GM12874 (cell line): ENCODE measurements at regions not wholly inside any gene's neighbourhood (a gene's known extent, or its start where the extent isn't known, plus 50 kb on each side); places are given as distances from the start of the nearest gene placed in this dataset.

Experiments used
- TF ChIP-seq, protein P1 (sequence below): IDR thresholded peaks from 2 replicates; pipeline ENCODE4 v1.5.1; 2011; ENCODE audit warnings: low read depth, mild to moderate bottlenecking, control low read depth, low read length, moderate library complexity; ENCODE audit not compliant: insufficient read depth

DNA sequence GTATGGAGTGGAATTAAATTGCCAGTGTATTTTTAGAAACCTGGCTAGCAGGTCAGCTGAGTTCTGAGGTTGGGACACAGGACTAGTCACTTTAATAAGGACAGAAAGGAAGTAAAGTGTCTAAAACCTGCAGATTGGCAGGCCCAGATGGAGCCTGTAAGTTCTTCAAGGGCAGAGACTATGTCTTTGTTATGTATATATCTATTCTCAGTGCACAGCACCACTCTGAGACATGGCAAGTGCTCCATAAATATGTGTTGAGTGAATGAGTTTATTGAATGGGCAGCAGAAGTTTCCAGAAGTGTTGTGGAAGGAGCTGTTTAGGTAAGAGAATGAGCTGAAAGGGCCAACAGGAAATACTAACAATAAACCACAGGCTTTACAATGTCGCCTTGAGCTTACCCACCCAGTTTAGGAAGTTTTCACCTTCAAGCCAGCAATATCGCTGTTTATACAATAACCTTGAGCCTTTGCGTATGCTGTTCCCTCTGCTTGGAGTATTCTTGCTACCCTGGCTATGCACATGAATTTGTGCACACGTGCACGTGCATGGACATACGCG lies 109.5 kb upstream of the TMPO start:
- TF ChIP-seq, protein P1, sequence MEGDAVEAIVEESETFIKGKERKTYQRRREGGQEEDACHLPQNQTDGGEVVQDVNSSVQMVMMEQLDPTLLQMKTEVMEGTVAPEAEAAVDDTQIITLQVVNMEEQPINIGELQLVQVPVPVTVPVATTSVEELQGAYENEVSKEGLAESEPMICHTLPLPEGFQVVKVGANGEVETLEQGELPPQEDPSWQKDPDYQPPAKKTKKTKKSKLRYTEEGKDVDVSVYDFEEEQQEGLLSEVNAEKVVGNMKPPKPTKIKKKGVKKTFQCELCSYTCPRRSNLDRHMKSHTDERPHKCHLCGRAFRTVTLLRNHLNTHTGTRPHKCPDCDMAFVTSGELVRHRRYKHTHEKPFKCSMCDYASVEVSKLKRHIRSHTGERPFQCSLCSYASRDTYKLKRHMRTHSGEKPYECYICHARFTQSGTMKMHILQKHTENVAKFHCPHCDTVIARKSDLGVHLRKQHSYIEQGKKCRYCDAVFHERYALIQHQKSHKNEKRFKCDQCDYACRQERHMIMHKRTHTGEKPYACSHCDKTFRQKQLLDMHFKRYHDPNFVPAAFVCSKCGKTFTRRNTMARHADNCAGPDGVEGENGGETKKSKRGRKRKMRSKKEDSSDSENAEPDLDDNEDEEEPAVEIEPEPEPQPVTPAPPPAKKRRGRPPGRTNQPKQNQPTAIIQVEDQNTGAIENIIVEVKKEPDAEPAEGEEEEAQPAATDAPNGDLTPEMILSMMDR = no peak

DNA sequence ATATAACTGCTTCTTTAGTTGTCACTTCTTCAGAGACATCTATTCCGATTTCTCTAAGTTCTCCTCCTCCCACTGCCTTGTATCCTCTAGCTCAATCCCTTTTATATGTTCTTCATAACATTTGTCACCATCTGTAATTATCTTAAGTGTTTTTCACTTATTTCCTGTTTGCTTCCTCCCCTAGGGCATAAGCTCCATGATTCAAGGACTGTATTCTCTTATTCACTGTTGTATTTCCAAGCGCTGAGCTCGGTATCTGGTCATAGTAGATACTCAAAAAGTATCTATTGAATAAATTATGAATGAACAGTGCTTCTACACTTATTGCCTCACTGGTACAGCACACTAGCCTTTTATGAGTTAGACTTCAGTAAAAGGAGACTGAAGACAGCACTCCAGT lies 109.0 kb upstream of the TMPO start:
- TF ChIP-seq, protein P1 = no peak

DNA sequence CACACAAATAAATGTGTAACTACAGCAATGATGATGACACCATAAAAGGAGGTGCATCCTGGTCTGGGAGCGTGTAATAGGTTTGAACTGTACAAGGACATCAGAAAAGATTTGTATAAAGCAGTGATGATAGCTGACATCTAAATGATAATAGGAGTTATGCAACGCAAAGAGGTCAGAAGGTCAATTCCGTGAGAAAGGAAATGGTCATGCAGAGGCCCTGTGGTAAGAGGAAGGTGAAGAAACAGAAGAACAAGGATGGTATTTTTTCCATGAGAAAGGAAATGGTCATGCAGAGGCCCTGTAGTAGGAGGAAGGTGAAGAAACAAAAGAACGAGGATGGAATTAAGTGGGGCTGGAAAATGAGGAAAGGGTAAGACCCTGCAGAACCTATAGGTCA lies 106.7 kb upstream of the TMPO start:
- TF ChIP-seq, protein P1 = no peak

DNA sequence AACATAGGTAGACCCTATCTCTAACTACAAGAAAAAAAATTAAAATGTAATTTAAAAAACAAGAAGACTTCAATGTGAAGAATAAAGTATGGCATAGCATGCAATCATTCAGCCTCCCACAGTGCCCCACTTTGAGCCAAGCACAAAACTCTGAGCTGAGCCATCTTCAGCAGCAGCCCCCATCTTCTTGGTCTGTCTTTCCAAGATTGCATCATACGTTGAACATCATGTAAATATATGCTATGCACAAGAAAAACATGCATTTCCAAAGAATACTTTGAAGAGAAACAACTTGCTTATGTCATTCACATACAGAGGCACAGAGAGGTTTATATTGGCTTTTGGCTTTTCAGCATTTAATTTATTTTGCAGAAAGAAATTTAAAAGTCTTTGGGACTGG lies 105.8 kb upstream of the TMPO start:
- TF ChIP-seq, protein P1 = no peak

DNA sequence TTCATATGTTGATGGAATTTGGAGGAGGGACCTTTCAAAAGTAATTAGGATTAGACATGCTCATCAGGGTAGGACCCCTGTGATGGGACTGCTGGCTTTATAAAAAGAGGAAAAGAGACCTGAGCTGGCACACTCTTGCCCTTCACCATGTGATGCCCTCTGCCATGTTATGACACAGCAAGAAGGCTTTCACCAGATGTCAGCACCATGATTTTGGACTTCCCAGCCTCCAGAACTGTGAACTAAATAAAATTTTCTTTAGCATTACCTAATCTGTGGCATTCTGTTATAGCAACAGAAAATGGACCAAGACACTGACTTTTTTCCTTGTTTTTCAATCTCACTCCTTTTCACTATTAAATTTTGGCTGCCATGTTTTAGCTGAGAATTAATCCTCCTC lies 105.0 kb upstream of the TMPO start:
- TF ChIP-seq, protein P1 = no peak

DNA sequence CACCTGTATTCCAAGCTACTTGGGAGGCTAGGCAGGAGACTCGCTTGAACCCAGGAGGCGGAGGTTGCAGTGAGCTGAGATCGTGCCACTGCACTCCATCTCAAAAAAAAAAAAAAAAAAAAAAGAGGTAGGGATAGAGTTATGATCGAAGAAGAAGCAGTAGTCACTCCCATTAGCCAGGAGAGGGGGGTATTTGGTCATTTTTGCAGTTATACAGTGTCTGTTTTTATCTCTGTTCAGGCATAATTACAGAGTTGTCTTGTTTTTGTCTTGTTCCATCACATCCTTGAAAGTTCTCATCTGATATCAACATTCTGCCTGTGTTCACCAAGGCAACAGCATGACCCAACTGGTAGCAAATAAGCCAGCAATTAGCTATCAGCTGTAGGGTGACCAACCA lies 98.5 kb upstream of the TMPO start:
- TF ChIP-seq, protein P1 = 0 out of 2 replicates have a peak, but pooled peaks have one; percentile 20

DNA sequence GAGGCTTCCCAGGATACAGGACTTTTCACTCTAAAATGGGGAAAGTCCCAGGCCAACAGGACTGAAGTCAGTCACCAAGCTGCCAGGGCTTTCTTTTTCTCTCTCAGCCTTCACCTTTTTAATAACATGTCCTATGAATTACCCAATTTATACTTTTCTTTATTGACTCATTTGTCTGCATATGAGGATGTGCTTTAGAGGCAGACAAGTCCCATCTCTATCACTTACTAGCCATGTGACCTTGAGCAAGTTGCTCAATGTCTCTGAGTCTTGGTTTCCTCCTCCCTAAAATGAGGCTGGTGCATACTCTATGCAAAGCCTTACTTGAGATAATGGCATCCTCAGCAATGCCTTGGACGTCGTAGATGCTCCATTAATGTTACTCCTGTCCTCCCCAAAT lies 98.1 kb upstream of the TMPO start:
- TF ChIP-seq, protein P1 = no peak
